ENCODE measurements at regions not wholly inside any gene's neighbourhood (a gene's known extent, or its start where the extent isn't known, plus 50 kb on each side); places are given as distances from the start of the nearest gene placed in this dataset.

DNA sequence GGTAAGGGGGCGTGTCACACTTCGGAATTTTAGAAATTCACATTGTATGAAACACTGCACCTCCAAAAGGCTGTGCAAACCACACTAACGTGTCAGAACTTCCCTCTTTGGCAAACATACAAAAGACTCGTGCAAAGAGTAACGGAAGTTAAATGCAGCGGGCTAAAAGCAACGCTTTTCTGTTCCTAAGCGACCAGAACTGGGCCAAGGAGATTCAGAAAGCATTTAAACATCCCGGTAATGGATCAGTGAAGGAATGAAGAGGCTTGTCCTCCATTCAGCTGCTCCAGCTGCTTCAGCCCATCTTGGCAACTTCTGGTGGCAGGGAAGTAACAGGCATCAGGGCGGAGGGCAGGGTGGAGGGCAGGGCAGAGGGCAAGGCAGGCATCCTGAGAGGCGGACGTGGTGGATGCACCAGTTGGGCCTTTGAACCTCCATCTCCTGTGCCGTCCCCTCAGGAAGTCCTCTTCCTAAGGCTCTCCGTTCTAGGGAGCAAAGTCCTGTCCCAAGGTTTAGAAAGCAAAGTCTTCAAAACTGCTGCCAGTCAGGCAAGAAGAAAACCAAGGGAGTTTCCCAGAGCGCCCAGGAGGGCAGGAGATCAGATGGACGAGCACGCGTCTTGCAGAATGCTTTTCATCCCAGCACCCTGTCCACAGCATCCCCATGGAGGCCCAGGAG, 230.7 kb downstream of the ZNF516 start:
- TF ChIP-seq, protein P1, sequence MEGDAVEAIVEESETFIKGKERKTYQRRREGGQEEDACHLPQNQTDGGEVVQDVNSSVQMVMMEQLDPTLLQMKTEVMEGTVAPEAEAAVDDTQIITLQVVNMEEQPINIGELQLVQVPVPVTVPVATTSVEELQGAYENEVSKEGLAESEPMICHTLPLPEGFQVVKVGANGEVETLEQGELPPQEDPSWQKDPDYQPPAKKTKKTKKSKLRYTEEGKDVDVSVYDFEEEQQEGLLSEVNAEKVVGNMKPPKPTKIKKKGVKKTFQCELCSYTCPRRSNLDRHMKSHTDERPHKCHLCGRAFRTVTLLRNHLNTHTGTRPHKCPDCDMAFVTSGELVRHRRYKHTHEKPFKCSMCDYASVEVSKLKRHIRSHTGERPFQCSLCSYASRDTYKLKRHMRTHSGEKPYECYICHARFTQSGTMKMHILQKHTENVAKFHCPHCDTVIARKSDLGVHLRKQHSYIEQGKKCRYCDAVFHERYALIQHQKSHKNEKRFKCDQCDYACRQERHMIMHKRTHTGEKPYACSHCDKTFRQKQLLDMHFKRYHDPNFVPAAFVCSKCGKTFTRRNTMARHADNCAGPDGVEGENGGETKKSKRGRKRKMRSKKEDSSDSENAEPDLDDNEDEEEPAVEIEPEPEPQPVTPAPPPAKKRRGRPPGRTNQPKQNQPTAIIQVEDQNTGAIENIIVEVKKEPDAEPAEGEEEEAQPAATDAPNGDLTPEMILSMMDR (IDR thresholded peaks at IDR 0.05 in 4 of 5, conservative IDR thresholded peaks at IDR 0.05 in 1 of 5) = no peak
- no peak for TF ChIP-seq POLR2A (IDR thresholded peaks at IDR 0.05)
